GM23338 (cell line): ENCODE measurements at regions not wholly inside any gene's neighbourhood (a gene's known extent, or its start where the extent isn't known, plus 50 kb on each side); places are given as distances from the start of the nearest gene placed in this dataset.

Experiments used
- CREB1 ChIP-seq: fragments of 250-450 bp; sonication (Bioruptor Pico); IDR thresholded peaks from 2 replicates; pipeline ENCODE4 v1.5.0; 2020; ENCODE audit warnings: low read depth, mild to moderate bottlenecking, moderate library complexity
- EZH2 ChIP-seq: fragments of 200-600 bp; sonication (generic); IDR thresholded peaks from one replicate; pipeline ENCODE4 v1.8.0; 2017; ENCODE audit warnings: antibody characterized with exemption, mild to moderate bottlenecking, low read depth; ENCODE audit not compliant: unreplicated experiment
- EZH2phosphoT487 ChIP-seq: fragments of 200-600 bp; sonication (generic); IDR thresholded peaks from one replicate; pipeline ENCODE4 v1.8.1; 2018; ENCODE audit warnings: antibody characterized with exemption; ENCODE audit not compliant: unreplicated experiment
- JUNB ChIP-seq: IDR thresholded peaks from one replicate; pipeline ENCODE4 v1.6.1; 2016; ENCODE audit warnings: antibody characterized with exemption; ENCODE audit not compliant: unreplicated experiment
- NANOG ChIP-seq: IDR thresholded peaks from 2 replicates; pipeline ENCODE4 v1.6.1; 2016; ENCODE audit warnings: antibody characterized with exemption, borderline replicate concordance
- POLR2AphosphoS5 ChIP-seq: IDR thresholded peaks from 2 replicates; pipeline ENCODE4 v1.6.1; 2016; ENCODE audit warnings: antibody characterized with exemption, low read depth
- ZNF114 ChIP-seq: fragments of 250-450 bp; sonication (Bioruptor Pico); IDR thresholded peaks from 2 replicates; pipeline ENCODE4 v1.5.0; 2020; ENCODE audit warnings: mild to moderate bottlenecking, moderate library complexity
- ZNF331 ChIP-seq: fragments of 250-450 bp; sonication (Bioruptor Pico); IDR thresholded peaks from 2 replicates; pipeline ENCODE4 v1.5.0; 2020; ENCODE audit warnings: low read depth, mild to moderate bottlenecking, moderate library complexity
- TF ChIP-seq, protein P1 (sequence below), 2 experiments: fragments of 200-600 bp in 1 of 2; sonication (generic) in 1 of 2; conservative IDR thresholded peaks; 2 replicates each; pipeline versions ENCODE4 v1.5.1 to v1.6.1; 2016 to 2017; ENCODE audit warnings: antibody characterized with exemption in 2 of 2, low read depth in 2 of 2, mild to moderate bottlenecking in 2 of 2, moderate library complexity in 1 of 2
- TF ChIP-seq, protein P2 (sequence below): IDR thresholded peaks from one replicate; pipeline ENCODE4 v1.6.1; 2018; ENCODE audit warnings: antibody characterized with exemption; ENCODE audit not compliant: unreplicated experiment

DNA sequence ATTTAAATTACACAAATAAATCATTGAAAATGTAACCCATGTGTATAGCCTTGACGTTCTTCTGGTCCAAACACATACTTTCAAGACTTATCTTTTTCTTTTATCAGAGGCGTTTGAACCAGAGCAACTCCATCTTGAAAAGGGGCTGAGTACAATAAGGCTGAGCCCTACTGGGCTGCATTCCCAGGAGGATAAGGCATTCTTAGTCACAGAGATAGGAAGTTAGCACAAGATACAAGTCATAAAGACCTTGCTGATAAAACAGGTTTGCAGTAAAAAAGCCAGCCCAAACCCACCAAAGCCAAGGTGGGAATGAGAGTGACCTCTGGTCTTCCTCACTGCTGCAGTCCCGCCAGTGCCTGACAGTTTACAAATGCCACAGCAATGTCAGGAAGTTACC lies 101.0 kb upstream of the IGSF10 start:
- TF ChIP-seq EZH2phosphoT487 (no peak), POLR2AphosphoS5 (no peak), JUNB (no peak), EZH2 (no peak), CREB1 (CRISPR knock-in tag) (no peak), ZNF114 (CRISPR knock-in tag) (no peak), NANOG (no peak), ZNF331 (no peak)
- TF ChIP-seq, protein P1, sequence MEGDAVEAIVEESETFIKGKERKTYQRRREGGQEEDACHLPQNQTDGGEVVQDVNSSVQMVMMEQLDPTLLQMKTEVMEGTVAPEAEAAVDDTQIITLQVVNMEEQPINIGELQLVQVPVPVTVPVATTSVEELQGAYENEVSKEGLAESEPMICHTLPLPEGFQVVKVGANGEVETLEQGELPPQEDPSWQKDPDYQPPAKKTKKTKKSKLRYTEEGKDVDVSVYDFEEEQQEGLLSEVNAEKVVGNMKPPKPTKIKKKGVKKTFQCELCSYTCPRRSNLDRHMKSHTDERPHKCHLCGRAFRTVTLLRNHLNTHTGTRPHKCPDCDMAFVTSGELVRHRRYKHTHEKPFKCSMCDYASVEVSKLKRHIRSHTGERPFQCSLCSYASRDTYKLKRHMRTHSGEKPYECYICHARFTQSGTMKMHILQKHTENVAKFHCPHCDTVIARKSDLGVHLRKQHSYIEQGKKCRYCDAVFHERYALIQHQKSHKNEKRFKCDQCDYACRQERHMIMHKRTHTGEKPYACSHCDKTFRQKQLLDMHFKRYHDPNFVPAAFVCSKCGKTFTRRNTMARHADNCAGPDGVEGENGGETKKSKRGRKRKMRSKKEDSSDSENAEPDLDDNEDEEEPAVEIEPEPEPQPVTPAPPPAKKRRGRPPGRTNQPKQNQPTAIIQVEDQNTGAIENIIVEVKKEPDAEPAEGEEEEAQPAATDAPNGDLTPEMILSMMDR (conservative IDR thresholded peaks at IDR 0.05; ENCODE audit: low read depth in 2 of 2) = no peak
- TF ChIP-seq, protein P2, sequence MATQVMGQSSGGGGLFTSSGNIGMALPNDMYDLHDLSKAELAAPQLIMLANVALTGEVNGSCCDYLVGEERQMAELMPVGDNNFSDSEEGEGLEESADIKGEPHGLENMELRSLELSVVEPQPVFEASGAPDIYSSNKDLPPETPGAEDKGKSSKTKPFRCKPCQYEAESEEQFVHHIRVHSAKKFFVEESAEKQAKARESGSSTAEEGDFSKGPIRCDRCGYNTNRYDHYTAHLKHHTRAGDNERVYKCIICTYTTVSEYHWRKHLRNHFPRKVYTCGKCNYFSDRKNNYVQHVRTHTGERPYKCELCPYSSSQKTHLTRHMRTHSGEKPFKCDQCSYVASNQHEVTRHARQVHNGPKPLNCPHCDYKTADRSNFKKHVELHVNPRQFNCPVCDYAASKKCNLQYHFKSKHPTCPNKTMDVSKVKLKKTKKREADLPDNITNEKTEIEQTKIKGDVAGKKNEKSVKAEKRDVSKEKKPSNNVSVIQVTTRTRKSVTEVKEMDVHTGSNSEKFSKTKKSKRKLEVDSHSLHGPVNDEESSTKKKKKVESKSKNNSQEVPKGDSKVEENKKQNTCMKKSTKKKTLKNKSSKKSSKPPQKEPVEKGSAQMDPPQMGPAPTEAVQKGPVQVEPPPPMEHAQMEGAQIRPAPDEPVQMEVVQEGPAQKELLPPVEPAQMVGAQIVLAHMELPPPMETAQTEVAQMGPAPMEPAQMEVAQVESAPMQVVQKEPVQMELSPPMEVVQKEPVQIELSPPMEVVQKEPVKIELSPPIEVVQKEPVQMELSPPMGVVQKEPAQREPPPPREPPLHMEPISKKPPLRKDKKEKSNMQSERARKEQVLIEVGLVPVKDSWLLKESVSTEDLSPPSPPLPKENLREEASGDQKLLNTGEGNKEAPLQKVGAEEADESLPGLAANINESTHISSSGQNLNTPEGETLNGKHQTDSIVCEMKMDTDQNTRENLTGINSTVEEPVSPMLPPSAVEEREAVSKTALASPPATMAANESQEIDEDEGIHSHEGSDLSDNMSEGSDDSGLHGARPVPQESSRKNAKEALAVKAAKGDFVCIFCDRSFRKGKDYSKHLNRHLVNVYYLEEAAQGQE = no peak
